GM19238 (cell line): ENCODE measurements at regions not wholly inside any gene's neighbourhood (a gene's known extent, or its start where the extent isn't known, plus 50 kb on each side); places are given as distances from the start of the nearest gene placed in this dataset.

ENCODE experiments used
- DNase-seq: peaks from one replicate; pipeline ENCODE4 v3.0.0; 2011; ENCODE audit warnings: low spot score; ENCODE audit not compliant: insufficient read length

DNA sequence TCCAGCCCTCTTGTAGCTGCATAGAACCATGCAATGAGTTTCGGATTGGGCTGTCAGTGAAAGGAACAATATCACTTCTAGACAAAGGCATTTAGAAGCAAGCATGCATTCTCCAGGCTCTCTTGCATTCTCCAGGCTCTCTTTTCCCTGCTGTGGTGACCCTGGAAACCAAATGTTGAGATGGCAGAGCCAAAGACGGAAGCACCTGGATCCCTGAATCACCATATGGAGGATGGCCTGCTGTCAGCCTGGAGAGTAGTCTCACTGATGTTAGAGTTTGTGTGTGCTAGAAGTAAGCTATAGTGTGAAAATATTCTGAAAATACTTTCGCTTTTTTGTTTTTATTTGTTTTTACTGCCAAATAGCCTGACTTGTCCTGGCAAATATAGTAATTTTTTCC lies 203.9 kb downstream of the C1D start:
- DNase-seq = no peak

DNA sequence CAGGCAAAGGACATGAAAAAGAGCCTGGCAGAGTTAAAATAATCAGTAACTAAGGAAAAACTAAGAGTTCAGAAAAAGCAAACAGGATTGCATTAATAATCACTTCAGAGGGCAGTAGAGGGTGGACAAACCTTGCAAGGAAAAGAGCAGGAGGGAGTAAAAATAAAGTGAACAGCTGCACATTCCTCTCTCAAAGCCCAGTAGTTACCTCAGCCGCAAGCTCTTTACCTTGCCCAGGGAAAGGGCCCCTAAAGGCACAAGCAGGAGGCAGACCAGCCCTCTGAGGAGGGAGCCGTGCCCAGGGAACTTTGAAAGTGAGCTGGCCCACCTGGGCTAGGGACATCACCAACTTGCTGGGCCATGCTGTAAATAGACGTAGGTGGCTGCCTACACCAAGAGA lies 196.9 kb downstream of the C1D start:
- no peak for DNase-seq

DNA sequence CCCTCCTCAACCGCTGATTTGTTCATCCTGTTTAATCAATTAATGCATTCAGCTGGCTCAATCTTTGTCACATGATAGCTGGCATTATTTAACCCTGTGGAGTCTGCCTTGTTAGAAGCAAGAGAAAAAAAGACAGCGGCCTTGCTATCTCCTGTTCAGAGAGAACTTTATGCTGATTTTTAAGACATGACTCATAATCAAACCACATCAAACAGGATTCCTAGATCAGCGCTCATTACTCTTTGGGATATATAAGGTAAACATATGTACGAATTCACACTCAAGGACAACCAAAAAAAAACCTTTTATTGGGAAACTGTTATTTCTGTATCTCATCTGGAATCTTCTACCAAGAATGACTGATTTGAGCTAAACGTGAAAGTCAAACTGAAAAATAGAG lies 195.1 kb downstream of the C1D start:
- DNase-seq = no peak

- DNase-seq = no peak
Observed at GRCh38 chr2:67871686-67872412, 191.0 kb downstream of the C1D start.

- DNase-seq = no peak
Observed at GRCh38 chr2:67872481-67872880, 190.3 kb downstream of the C1D start.

DNA sequence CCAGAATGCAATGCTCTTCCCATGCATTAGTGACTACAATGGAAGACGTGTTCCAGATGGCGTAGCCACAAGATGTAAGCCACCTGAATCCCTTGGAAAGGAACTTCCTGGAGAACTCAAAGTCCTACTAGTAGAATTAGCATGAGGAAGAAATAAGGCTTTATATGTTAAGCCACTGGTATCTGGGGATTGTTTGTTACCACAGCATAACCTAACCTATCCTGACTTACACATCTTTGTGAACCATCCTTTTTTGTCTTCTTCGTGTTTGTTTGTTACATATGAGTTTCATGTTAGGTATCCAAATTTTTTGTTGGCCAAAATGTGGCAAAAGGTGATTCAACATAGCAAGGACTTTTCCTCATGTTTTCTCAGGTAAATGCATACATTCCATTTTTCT lies 188.9 kb downstream of the C1D start:
- no peak for DNase-seq

GRCh38 chr2:67876176-67876575 lies 186.6 kb downstream of the C1D start:
- no peak for DNase-seq

- no peak for DNase-seq
Observed at GRCh38 chr2:67877301-67877700, 185.5 kb downstream of the C1D start.

DNA sequence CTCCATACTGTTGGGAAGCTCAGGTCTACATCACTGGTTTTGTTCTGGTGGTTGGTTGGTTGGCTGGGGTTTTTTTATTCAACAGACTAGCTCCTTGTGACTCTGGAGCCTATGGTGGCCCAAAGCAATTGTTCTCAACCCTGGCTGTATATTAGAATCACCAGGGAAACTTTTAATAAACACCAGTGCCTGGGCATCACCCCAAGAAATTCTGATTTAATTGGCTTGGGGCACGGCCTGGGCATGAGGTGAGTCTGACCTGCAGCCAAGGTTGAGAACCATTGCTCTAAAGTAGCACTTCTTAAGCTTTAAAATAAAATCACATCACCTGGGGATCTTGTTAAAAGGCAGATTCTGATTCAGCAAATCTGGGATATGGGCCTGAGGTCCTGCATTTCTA lies 184.1 kb downstream of the C1D start:
- no peak for DNase-seq

DNA sequence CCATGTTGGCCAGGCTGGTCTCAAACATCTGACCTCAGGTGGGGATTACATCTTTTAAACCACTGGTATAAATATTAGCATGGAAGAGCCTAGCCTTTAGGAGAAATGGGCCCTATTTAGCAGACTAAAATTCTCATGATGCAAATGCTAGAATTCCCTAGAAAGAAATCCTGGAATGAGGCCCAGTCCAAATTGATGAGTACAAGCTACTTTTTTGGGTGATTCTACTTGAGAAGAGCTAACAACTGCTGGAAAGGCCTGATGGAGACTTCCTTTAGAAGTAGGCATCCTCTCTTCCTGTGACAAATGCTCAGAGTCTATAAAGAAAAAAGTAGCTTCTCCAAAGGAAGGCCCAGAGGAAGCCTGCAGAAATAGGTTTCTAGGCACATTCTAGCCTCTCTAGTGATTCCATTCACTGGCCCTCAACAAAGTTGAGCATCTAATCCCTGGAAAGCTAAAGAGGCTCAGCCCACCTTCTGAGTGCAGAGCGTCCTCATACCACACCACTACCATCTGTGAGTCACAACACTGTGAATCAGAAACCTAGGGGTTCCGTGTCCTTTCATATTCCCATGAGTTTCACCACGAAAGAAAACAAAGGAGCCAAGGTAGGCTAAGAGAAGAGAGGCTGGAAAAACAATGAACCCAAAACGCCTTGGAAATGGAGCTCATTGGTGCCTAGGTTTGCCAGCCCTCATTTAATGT lies 183.1 kb downstream of the C1D start:
- DNase-seq = no peak

DNA sequence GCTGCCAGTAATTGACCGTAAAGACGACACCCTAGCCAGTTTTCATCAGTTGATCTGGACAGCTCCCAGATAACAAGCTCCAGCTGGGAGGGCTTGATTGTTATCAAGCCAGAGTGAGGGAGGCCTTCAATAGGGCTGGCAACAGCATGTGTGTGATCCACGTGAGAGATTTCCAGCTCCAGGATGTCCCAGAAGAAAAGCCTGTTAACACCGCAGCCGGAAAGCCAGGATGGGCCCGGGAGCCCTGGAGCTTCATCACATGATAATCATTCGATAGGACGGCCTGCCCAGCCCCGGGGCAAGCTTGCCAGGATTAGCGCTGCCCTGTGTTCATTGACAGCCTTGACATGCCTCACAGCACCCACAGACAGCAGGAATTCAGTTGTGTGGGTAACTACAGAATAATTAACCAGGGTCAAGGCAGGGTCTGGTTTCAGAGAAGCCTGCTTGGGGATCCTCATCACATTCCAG lies 182.5 kb downstream of the C1D start:
- DNase-seq = no peak

DNA sequence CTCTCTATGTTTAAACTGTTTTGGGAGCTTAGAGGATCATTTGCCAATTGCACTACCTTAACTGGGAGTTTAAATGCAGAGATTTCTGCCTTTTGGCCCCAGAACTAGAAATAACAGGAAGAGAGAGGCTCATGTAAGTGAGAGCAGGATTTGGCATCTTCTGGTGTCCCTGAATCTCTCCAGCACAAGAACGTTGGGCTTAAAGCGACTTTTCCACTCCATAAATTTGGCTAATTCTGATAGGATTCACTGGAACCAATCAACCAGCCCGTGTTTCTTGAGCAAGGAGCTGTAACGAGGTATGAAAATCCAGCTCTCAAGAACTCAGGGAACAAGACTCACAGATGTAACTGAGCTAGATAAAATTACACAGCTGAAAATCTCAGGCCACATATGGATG lies 181.0 kb downstream of the C1D start:
- DNase-seq = no peak

GRCh38 chr2:67883316-67884087 lies 179.3 kb downstream of the C1D start:
- DNase-seq = no peak

DNA sequence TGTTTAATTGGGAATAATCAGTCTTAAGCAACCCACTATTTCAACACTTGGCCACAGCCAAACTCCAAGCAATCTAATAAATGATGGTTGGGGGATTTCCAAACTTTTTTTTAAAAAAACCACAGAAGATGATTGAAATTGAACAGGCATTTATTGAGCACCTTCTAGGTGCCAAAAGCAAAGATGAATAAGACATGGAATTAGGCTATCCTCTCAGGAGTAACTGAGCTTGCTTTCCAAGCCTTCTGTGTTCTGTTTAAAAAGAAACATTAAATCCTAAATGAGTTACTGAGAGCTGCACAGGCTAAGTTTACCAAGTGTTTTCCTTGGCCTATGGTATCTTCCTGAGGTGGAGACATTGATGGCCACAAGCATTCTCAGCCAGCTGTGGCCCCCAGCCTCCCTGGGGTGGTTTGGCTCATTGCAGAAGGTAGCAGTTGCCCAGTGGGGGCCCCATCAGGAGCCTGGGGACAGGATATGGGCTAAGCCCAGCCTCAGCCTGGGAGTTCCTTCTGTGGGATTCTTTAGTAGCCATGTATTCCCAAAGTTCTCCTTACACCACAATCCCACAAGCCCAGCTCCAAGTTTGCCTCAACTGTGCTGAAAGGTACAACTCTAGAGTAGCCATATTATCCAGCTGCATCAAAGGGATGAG lies 174.3 kb downstream of the C1D start:
- no peak for DNase-seq

GRCh38 chr2:67889056-67889455 lies 173.7 kb downstream of the C1D start:
- DNase-seq = no peak

DNA sequence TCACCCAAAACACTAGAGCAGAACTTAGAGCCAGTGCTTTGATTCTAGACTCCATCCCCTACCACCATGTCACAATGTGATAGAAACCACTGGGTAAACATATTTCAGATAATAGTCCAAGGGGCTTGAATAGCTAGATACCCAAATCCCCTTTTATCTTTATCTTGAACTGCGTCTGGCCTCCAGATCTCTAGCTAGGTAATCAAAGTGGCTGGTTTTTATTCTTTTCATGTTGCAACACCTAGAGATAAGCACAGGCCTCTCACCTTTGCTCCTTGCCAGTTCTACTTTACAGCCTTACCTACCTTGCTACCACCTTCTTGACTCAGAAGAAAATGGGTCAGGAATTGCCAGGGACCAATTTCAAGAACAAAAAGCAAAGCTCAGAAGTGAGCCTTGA lies 171.2 kb downstream of the C1D start:
- no peak for DNase-seq

GRCh38 chr2:67892339-67892846 lies 170.4 kb downstream of the C1D start:
- no peak for DNase-seq

DNA sequence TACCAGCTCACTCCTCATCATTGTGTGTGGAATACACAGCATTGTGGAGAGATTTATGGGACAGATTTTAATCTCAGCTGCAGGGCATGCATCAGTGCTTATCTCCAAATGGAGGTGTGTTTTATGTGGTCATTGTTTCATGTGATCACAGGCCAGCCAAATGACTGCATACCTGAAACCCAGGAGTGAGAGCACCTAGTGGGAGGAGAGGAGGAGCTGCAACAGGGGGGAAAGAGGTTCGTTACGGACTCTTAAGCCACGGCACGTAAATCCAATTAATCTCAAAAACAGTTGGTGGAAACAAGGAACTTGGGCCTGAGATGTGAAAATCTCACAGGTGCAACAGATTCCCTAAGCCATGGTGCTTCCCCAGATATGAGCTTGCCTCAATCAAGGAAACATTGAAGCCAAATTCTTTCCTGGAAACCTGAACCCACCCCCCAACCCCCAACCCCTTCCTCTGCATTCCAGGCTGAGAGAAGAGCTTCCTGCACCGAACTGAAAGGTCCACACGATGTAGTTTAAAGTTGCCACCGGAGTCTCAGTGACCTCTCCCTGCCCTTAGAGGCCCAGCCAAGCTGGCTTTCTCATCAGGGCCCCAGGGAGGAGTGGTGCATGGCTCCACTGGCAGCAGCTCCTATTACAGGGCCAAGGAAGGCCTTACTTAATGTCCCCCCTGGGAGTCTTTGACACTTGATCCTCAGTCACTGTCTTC lies 167.4 kb downstream of the C1D start:
- no peak for DNase-seq

GRCh38 chr2:67896076-67896475 lies 166.7 kb downstream of the C1D start:
- no peak for DNase-seq

- no peak for DNase-seq
Observed at GRCh38 chr2:67896476-67896875, 166.3 kb downstream of the C1D start.

GRCh38 chr2:67898595-67898994 lies 164.2 kb downstream of the C1D start:
- DNase-seq = no peak
